Kidney (tissue), 13 donors: ENCODE measurements at regions not wholly inside any gene's neighbourhood (a gene's known extent, or its start where the extent isn't known, plus 50 kb on each side); places are given as distances from the start of the nearest gene placed in this dataset.

ENCODE experiments used
- DNase-seq, 5 donors: peaks; one replicate each; pipeline ENCODE4 v3.0.0-alpha.2; 2013 to 2020
- FAIRE-seq: peaks from 2 replicates; lab custom pipeline; 2012; peaks lifted over from hg19 to GRCh38; lab: Jason Lieb, UNC
- H3K27ac ChIP-seq, 2 donors: one replicate each; pipeline ENCODE4 v1.7.0; 2013; ENCODE audit warnings: low read depth in 2 of 2, low read length in 2 of 2, inconsistent platforms in 1 of 2
- H3K27me3 ChIP-seq: one replicate; pipeline ENCODE4 v1.7.1; 2013; ENCODE audit warnings: low read length, inconsistent platforms; ENCODE audit not compliant: control insufficient read depth, insufficient read depth
- H3K36me3 ChIP-seq, 3 donors: one replicate each; pipeline versions ENCODE4 v1.7.0 to v1.7.1; 2013; ENCODE audit warnings: low read length in 3 of 3, control low read depth in 1 of 3, inconsistent platforms in 1 of 3; ENCODE audit not compliant: insufficient read depth in 3 of 3, control insufficient read depth in 2 of 3
- H3K4me1 ChIP-seq, 3 donors: one replicate each; pipeline versions ENCODE4 v1.7.0 to v1.7.1; 2013; ENCODE audit warnings: low read length in 3 of 3, inconsistent platforms in 1 of 3, low read depth in 1 of 3; ENCODE audit not compliant: control insufficient read depth in 2 of 3, insufficient read depth in 2 of 3
- H3K4me3 ChIP-seq, 3 donors: one replicate each; pipeline versions ENCODE4 v1.7.0 to v1.8.1; 2013; ENCODE audit warnings: low read length in 3 of 3, control low read depth in 1 of 3, inconsistent platforms in 1 of 3
- H3K9ac ChIP-seq, 3 donors: one replicate each; pipeline versions ENCODE4 v1.7.0 to v1.7.1; 2013; ENCODE audit warnings: low read length in 3 of 3, control low read depth in 1 of 3, inconsistent platforms in 1 of 3
- H3K9me3 ChIP-seq, 3 donors: one replicate each; pipeline versions ENCODE4 v1.7.0 to v1.7.1; 2013; ENCODE audit warnings: low read length in 3 of 3, control low read depth in 1 of 3, inconsistent platforms in 1 of 3; ENCODE audit not compliant: control insufficient read depth in 2 of 3, insufficient read depth in 1 of 3
- CTCF ChIP-seq: IDR thresholded peaks from 3 replicates; pipeline ENCODE4 v1.5.1; 2012; ENCODE audit warnings: mild to moderate bottlenecking, moderate library complexity, borderline replicate concordance; ENCODE audit not compliant: insufficient read depth; ENCODE audit errors: extremely low read depth
- intact Hi-C: fragments of 100-400 bp; cut with DNase I; formaldehyde crosslinking; loops from one replicate; pipeline ENCODE4 v1.11.1; 2022
- donor health status: control.
- donor health status: control.
- donor health status: control.
- donor health status: control.
- donor health status: control.
- donor health status: DM: yes; HTN: yes; CAD: no.
- donor health status: Normal renal cell carcinoma (clear cell type).

- Histone ChIP-seq H3K27me3 (no peaks in the 10 kb centered on the region), H3K9ac (no peak overlapping the region), H3K36me3 (no peaks in the 10 kb centered on the region), H3K4me3 (no peak overlapping the region), H3K9me3 (peaks cover 0 to 8% (median 0%) of the 10 kb centered on the region in 3 donors), H3K27ac (no peak overlapping the region), H3K4me1 (no peaks in the 10 kb centered on the region)
- intact Hi-C loops, result no loop called here
- no peak for TF ChIP-seq CTCF
- DNase-seq (no peak), FAIRE-seq (no peak)
These were observed 86.3 kb downstream of the NUS1 start for GRCh38 chr6:117761610-117762009.

GRCh38 chr6:117771403-117771802, 96.1 kb downstream of the NUS1 start:
- no peak overlapping the region for H3K9ac ChIP-seq
- intact Hi-C loops, result no loop called here
- no peak overlapping the region for H3K27ac ChIP-seq

GRCh38 chr6:117776441-117776840, 101.2 kb downstream of the NUS1 start:
- Histone ChIP-seq H3K9me3 (no peaks in the 10 kb centered on the region), H3K36me3 (no peaks in the 10 kb centered on the region), H3K4me1 (no peaks in the 10 kb centered on the region), H3K9ac (no peak overlapping the region), H3K27me3 (no peaks in the 10 kb centered on the region), H3K27ac (no peak overlapping the region), H3K4me3 (no peak overlapping the region)
- DNase-seq, result peak in 1 of 5 donors; percentile 2
- intact Hi-C loops, result no loop called here
- FAIRE-seq, result no peak
- no peak for TF ChIP-seq CTCF

More at GRCh38 chr6:117771403-117771802, 96.1 kb downstream of the NUS1 start:
- DNase-seq, result no peak
- Histone ChIP-seq H3K9me3 (peaks cover 0 to 2% (median 0%) of the 10 kb centered on the region in 3 donors), H3K4me1 (no peaks in the 10 kb centered on the region), H3K27me3 (no peaks in the 10 kb centered on the region), H3K4me3 (no peak overlapping the region), H3K36me3 (no peaks in the 10 kb centered on the region)
- no peak for TF ChIP-seq CTCF
- FAIRE-seq, result no peak

GRCh38 chr6:117781550-117781949, 106.3 kb downstream of the NUS1 start:
- Histone ChIP-seq H3K36me3 (no peaks in the 10 kb centered on the region), H3K4me3 (no peak overlapping the region), H3K4me1 (no peaks in the 10 kb centered on the region), H3K27me3 (no peaks in the 10 kb centered on the region), H3K27ac (no peak overlapping the region), H3K9me3 (no peaks in the 10 kb centered on the region), H3K9ac (no peak overlapping the region)
- DNase-seq (no peak), FAIRE-seq (no peak)
- no peak for TF ChIP-seq CTCF
- intact Hi-C loops, result no loop called here
